Activated naive CD8-positive, alpha-beta T cell treated with anti-CD3 and anti-CD28 coated beads, Interleukin-2, amount 50 U/mL, for 24 hours (primary cell): ENCODE measurements at regions not wholly inside any gene's neighbourhood (a gene's known extent, or its start where the extent isn't known, plus 50 kb on each side); places are given as distances from the start of the nearest gene placed in this dataset.

Experiments
- ATAC-seq: fragments of 150-1000 bp; cut with Tn5 transposase; one replicate; pipeline ENCODE4 v1.10.0; 2021
- DNase-seq: peaks from one replicate; pipeline ENCODE4 v3.0.0; 2021
- H3K27ac Mint-ChIP-seq: one replicate; pipeline ENCODE4 v1.8.0; 2021; ENCODE audit warnings: mild to moderate bottlenecking, mixed read lengths
- H3K27me3 Mint-ChIP-seq: one replicate; pipeline ENCODE4 v1.8.0; 2021; ENCODE audit warnings: mixed read lengths
- H3K36me3 Mint-ChIP-seq: one replicate; pipeline ENCODE4 v1.8.0; 2021; ENCODE audit warnings: low read depth, mixed read lengths
- H3K4me1 Mint-ChIP-seq: one replicate; pipeline ENCODE4 v1.8.0; 2021; ENCODE audit warnings: mixed read lengths
- H3K4me3 Mint-ChIP-seq: one replicate; pipeline ENCODE4 v1.8.0; 2021; ENCODE audit warnings: mild to moderate bottlenecking, moderate library complexity, mixed read lengths
- H3K9me3 Mint-ChIP-seq: one replicate; pipeline ENCODE4 v1.8.0; 2021; ENCODE audit warnings: mixed read lengths

DNA sequence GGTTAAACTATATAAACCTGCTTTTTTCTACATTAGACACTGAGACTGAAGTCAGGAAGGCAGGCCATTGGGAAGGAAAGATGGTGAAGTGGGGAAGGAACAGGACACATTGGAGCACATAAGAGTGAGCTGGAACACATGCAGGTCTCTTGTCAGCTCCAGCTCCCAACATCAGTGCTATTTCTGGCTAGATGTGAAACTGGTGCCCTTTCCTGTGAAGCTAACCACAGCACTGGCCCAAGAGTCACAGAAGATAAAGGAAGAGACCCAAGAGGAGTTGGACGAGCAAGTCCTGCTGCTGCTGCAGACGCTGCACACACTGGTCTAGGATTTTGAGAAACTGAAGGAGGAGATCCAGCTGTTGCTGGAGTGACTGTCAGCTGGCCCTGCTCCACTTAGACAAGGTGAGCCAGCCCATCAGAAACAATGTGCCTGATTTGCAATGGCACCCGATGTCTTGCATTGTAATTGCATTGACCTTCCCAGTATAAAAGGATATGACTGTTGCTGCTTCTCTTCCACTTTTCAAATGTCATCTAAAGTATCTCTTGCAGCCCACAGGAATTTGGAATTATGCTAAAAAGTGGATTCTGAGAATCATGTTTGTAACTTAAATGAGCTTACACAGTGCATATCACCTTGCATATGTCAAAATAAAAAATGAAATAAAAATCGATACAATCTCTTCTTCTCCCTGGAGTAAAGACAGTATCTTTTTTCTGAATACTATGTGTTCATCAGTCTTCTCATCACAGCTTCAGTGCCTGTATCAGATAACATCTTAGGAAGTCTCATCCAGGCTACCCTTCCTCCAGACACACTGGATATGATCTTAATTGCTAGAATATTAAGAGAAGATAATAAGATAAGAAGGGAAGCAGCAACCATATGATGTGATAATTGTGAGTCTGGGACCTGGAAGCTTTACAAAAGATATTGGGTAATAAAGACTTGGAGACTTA is 230.7 kb upstream of the SPRY2 start:
- Mint-ChIP-seq H3K4me3 (no peak overlapping the region), H3K27me3 (no peaks in the 10 kb centered on the region), H3K4me1 (no peaks in the 10 kb centered on the region), H3K36me3 (no peaks in the 10 kb centered on the region), H3K9me3 (no peaks in the 10 kb centered on the region), H3K27ac (no peak overlapping the region)
- ATAC-seq: no peak
- no peak for DNase-seq

- DNase-seq (no peak), ATAC-seq (no peak)
- Mint-ChIP-seq H3K36me3 (no peaks in the 10 kb centered on the region), H3K4me3 (no peak overlapping the region), H3K27ac (no peak overlapping the region), H3K4me1 (no peaks in the 10 kb centered on the region), H3K9me3 (no peaks in the 10 kb centered on the region), H3K27me3 (no peaks in the 10 kb centered on the region)
Observed at GRCh38 chr13:80563439-80563838, 222.5 kb upstream of the SPRY2 start.

DNA sequence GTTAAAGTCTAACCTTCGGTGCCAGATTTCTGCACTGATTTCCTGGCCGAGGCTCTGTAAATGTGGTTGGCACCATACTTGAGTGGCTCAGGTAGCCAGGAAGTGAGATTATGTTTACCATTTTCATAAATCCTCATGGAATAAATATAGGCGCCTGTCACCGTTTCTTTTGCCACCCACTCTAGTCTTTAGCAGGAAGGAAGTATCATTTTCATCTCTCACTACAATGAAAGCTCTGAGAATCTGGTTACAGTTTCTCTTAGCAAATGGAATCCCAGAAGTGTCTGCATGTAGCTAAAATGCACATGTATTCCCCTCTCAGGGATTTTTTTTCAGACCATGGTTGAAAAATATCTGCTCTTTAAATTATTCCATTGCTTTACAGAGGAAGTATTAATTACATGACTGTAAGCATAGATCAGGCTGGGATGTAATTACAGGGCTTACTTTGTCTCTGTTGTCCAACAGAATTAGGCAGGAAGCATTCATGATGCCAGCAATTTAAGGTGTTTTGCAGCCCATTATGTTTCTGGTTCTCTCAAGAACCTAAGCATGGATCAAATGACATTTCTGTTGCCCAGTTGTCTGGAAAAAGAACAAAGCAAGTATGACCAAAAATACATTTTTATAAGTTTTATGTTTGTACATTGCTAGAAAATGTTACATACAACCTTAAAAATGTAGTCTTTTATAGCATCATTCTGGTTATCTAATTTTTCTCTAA is 221.7 kb upstream of the SPRY2 start:
- DNase-seq (no peak), ATAC-seq (no peak)
- H3K4me3 Mint-ChIP-seq: no peak overlapping the region
- no peaks in the 10 kb centered on the region for H3K4me1 Mint-ChIP-seq
- no peaks in the 10 kb centered on the region for H3K36me3 Mint-ChIP-seq
- no peaks in the 10 kb centered on the region for H3K9me3 Mint-ChIP-seq
- H3K27me3 Mint-ChIP-seq: no peaks in the 10 kb centered on the region
- H3K27ac Mint-ChIP-seq: no peak overlapping the region

DNA sequence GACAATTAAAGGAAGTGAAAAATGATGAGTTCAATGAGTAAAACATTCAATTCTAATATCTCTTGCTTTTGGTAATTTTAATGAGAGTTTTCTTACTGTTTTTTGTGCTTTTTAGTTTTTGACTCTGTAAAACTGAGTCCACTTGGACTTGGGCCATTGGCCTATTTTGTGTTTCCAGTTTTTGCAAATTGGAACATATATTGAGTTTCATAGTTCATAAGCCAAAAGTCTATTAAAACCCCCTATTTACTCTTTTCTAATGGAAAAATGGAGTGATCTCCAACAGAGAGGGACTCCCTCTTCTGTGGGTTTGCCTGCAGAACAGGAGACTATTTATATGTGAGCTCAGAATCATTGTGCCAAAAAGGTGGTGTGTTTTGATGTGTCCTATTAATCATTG is 219.7 kb upstream of the SPRY2 start:
- Mint-ChIP-seq H3K27ac (no peak overlapping the region), H3K27me3 (no peaks in the 10 kb centered on the region), H3K4me3 (no peak overlapping the region), H3K36me3 (no peaks in the 10 kb centered on the region), H3K9me3 (no peaks in the 10 kb centered on the region), H3K4me1 (no peaks in the 10 kb centered on the region)
- DNase-seq (no peak), ATAC-seq (no peak)

- H3K4me1 Mint-ChIP-seq: no peaks in the 10 kb centered on the region
- H3K4me3 Mint-ChIP-seq: no peak overlapping the region
- H3K27ac Mint-ChIP-seq: no peak overlapping the region
- no peaks in the 10 kb centered on the region for H3K27me3 Mint-ChIP-seq
- H3K36me3 Mint-ChIP-seq: no peaks in the 10 kb centered on the region
- no peaks in the 10 kb centered on the region for H3K9me3 Mint-ChIP-seq
- no peak for DNase-seq
- ATAC-seq: no peak
Observed at GRCh38 chr13:80559944-80560343, 219.0 kb upstream of the SPRY2 start.

- no peaks in the 10 kb centered on the region for H3K36me3 Mint-ChIP-seq
- H3K4me3 Mint-ChIP-seq: no peak overlapping the region
- DNase-seq (no peak), ATAC-seq (no peak)
- H3K4me1 Mint-ChIP-seq: no peaks in the 10 kb centered on the region
- H3K27ac Mint-ChIP-seq: no peak overlapping the region
- no peaks in the 10 kb centered on the region for H3K27me3 Mint-ChIP-seq
- H3K9me3 Mint-ChIP-seq: no peaks in the 10 kb centered on the region
Observed at GRCh38 chr13:80558074-80558473, 217.1 kb upstream of the SPRY2 start.

- no peaks in the 10 kb centered on the region for H3K36me3 Mint-ChIP-seq
- no peaks in the 10 kb centered on the region for H3K9me3 Mint-ChIP-seq
Observed at GRCh38 chr13:80555796-80556678, 215.1 kb upstream of the SPRY2 start.

GRCh38 chr13:80552851-80553440 is 212.0 kb upstream of the SPRY2 start:
- Mint-ChIP-seq H3K27ac (no peak overlapping the region), H3K36me3 (no peaks in the 10 kb centered on the region), H3K27me3 (no peaks in the 10 kb centered on the region), H3K4me1 (peaks cover 2% of the 10 kb centered on the region), H3K9me3 (peaks cover 2% of the 10 kb centered on the region), H3K4me3 (no peak overlapping the region)
- no peak for ATAC-seq
- DNase-seq: no peak

More at GRCh38 chr13:80555796-80556678, 215.1 kb upstream of the SPRY2 start:
- ATAC-seq: no peak
- no peak overlapping the region for H3K4me3 Mint-ChIP-seq
- H3K27ac Mint-ChIP-seq: no peak overlapping the region
- no peak for DNase-seq
- H3K4me1 Mint-ChIP-seq: peaks cover 2% of the 10 kb centered on the region
- no peaks in the 10 kb centered on the region for H3K27me3 Mint-ChIP-seq

GRCh38 chr13:80551650-80552497 is 210.9 kb upstream of the SPRY2 start:
- DNase-seq: no peak
- Mint-ChIP-seq H3K27me3 (no peaks in the 10 kb centered on the region), H3K36me3 (no peaks in the 10 kb centered on the region), H3K4me3 (no peak overlapping the region), H3K9me3 (peaks cover 5% of the 10 kb centered on the region), H3K27ac (no peak overlapping the region), H3K4me1 (peaks cover 2% of the 10 kb centered on the region)
- ATAC-seq: no peak

DNA sequence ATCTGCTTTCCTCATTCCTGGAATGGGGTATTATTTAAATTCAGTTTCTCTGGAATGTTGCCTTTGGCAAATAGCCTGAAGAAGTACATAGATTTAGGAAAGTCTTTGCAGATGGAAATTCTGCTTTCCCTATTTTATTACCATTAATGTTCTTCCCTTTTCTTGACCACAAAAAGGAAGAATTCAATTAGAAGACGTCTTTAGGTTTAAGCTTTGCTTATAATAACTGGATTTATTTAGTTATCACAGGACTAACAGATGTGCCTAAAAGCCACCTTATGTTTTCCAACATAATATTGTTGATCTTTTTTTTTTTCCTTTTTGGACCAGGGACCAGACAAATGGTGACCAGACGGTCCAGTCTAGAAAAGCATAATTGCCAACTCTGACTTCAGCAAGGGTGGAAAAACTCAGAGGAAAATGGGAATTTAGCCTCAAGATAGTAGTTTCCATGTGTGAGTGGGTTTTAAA is 210.1 kb upstream of the SPRY2 start:
- H3K27ac Mint-ChIP-seq: no peak overlapping the region
- H3K9me3 Mint-ChIP-seq: peaks cover 5% of the 10 kb centered on the region
- no peak for DNase-seq

GRCh38 chr13:80548915-80549314 is 208.0 kb upstream of the SPRY2 start:
- H3K9me3 Mint-ChIP-seq: peaks cover 11% of the 10 kb centered on the region
- peaks cover 2% of the 10 kb centered on the region for H3K4me1 Mint-ChIP-seq
- H3K4me3 Mint-ChIP-seq: no peak overlapping the region
- no peaks in the 10 kb centered on the region for H3K36me3 Mint-ChIP-seq
- no peaks in the 10 kb centered on the region for H3K27me3 Mint-ChIP-seq
- ATAC-seq (no peak), DNase-seq (no peak)
- H3K27ac Mint-ChIP-seq: no peak overlapping the region

More for the DNA sequence above, 210.1 kb upstream of the SPRY2 start:
- Mint-ChIP-seq H3K4me3 (no peak overlapping the region), H3K27me3 (no peaks in the 10 kb centered on the region), H3K36me3 (no peaks in the 10 kb centered on the region), H3K4me1 (peaks cover 2% of the 10 kb centered on the region)
- no peak for ATAC-seq

DNA sequence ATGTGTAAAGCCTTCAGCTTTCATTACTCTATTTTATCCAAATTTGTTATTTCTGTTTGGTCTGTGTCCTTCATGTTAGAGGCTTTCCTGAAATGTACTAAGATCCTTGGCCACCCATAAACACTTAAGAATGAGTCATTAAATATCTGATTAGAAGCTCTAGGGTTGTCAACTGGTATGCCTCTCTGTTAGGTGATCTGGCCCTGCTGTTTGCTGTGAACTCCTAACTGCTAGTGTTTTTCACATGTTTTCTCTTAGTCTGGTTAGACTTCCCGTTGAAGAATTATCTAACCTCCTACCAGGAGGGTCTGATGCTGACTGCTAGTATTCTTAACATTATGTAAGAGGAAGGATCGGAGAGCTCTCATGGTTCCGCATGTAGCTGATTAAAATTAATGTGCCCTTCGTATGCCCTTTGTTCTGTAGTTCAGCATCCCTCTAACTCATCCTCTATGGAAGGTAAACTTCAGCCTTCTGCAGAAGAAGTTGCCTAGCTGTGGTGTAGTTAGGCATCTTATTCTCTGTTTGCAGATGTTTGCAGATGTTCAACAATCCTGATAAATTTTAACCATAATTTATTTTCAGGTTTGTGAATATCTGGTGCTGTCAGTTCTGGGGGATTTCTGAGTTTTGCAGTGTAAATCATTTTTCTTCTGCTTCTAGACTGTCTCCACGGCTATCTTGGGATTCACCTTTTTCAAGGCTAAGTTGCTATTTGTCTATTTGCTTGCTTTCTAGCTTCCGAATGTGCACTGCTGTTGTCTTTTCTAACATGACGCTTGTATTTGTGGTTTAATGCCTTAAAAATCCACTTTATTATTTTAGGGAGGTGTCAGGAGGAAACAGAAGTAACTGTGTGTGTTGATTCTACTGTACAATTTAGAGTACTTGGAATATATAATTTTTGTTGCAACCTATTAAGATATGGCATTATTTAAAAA is 207.2 kb upstream of the SPRY2 start:
- H3K27me3 Mint-ChIP-seq: no peaks in the 10 kb centered on the region
- H3K36me3 Mint-ChIP-seq: no peaks in the 10 kb centered on the region
- ATAC-seq (no peak), DNase-seq (no peak)
- peaks cover 2% of the 10 kb centered on the region for H3K4me1 Mint-ChIP-seq
- no peak overlapping the region for H3K4me3 Mint-ChIP-seq
- no peak overlapping the region for H3K27ac Mint-ChIP-seq
- H3K9me3 Mint-ChIP-seq: peaks cover 12% of the 10 kb centered on the region
